SJCRH30 (cell line): ENCODE measurements at regions not wholly inside any gene's neighbourhood (a gene's known extent, or its start where the extent isn't known, plus 50 kb on each side); places are given as distances from the start of the nearest gene placed in this dataset.
A peak's percentile ranks its signal among the peaks of the same experiment; 100 is the strongest.

Source experiments
- DNase-seq, 2 experiments: peaks; one replicate each; pipeline ENCODE4 v3.0.0-alpha.2; 2015 to 2020
- H3K27ac ChIP-seq: fragments of 250-450 bp; sonication (Bioruptor Pico); 2 replicates; pipeline ENCODE4 v1.5.1; 2020; ENCODE audit warnings: mild to moderate bottlenecking, moderate library complexity
- H3K27me3 ChIP-seq: fragments of 250-450 bp; sonication (Bioruptor Pico); 2 replicates; pipeline ENCODE4 v1.5.1; 2020; ENCODE audit warnings: mild to moderate bottlenecking, moderate library complexity
- H3K36me3 ChIP-seq: fragments of 250-450 bp; sonication (Bioruptor Pico); 2 replicates; pipeline ENCODE4 v1.5.1; 2020; ENCODE audit warnings: mild to moderate bottlenecking, moderate library complexity
- H3K4me1 ChIP-seq: fragments of 250-450 bp; sonication (Bioruptor Pico); 2 replicates; pipeline ENCODE4 v1.5.1; 2020; ENCODE audit warnings: mild to moderate bottlenecking, moderate library complexity
- H3K4me3 ChIP-seq: fragments of 250-450 bp; sonication (Bioruptor Pico); 2 replicates; pipeline ENCODE4 v1.5.1; 2020; ENCODE audit warnings: mild to moderate bottlenecking, moderate library complexity
- H3K9me3 ChIP-seq: fragments of 250-450 bp; sonication (Bioruptor Pico); replicated peaks from 2 replicates; pipeline ENCODE4 v1.5.1; 2020; ENCODE audit warnings: mild to moderate bottlenecking, moderate library complexity

GRCh38 chr15:35720984-35721383, 175.0 kb upstream of the DPH6 start:
- DNase-seq, result no peak
- Histone ChIP-seq H3K27ac (no peak overlapping the region), H3K9me3 (no peaks in the 10 kb centered on the region), H3K27me3 (no peaks in the 10 kb centered on the region), H3K4me1 (peaks cover 13% of the 10 kb centered on the region), H3K4me3 (no peak overlapping the region), H3K36me3 (no peaks in the 10 kb centered on the region)

- peak overlapping the region; percentile 70; the same call in 1 of the 2 replicates for H3K27ac ChIP-seq
- peaks cover 13% of the 10 kb centered on the region for H3K4me1 ChIP-seq
- H3K4me3 ChIP-seq, result no peak overlapping the region
- H3K27me3 ChIP-seq, result no peaks in the 10 kb centered on the region
- H3K36me3 ChIP-seq, result no peaks in the 10 kb centered on the region
- no peaks in the 10 kb centered on the region for H3K9me3 ChIP-seq
- no peak for DNase-seq
These were observed 175.8 kb upstream of the DPH6 start for GRCh38 chr15:35721751-35722150.

GRCh38 chr15:35722501-35722900, 176.5 kb upstream of the DPH6 start:
- Histone ChIP-seq H3K27me3 (no peaks in the 10 kb centered on the region), H3K36me3 (no peaks in the 10 kb centered on the region), H3K4me1 (peaks cover 13% of the 10 kb centered on the region), H3K27ac (peak overlapping the region; percentile 70), H3K4me3 (no peak overlapping the region), H3K9me3 (no peaks in the 10 kb centered on the region)
- DNase-seq, result peak; percentile 19 to 51

- no peak for DNase-seq
- Histone ChIP-seq H3K27me3 (no peaks in the 10 kb centered on the region), H3K27ac (peak overlapping the region; percentile 70), H3K4me1 (peaks cover 13% of the 10 kb centered on the region), H3K4me3 (no peak overlapping the region), H3K9me3 (no peaks in the 10 kb centered on the region), H3K36me3 (no peaks in the 10 kb centered on the region)
These were observed 177.3 kb upstream of the DPH6 start for GRCh38 chr15:35723120-35723847.

GRCh38 chr15:35723852-35724251, 177.9 kb upstream of the DPH6 start:
- no peak overlapping the region; the same call in 1 of the 2 replicates for H3K27ac ChIP-seq
- no peak for DNase-seq
- no peaks in the 10 kb centered on the region for H3K36me3 ChIP-seq

GRCh38 chr15:35724626-35725025, 178.7 kb upstream of the DPH6 start:
- Histone ChIP-seq H3K27me3 (no peaks in the 10 kb centered on the region), H3K9me3 (no peaks in the 10 kb centered on the region), H3K4me3 (no peak overlapping the region), H3K4me1 (peaks cover 13% of the 10 kb centered on the region), H3K36me3 (no peaks in the 10 kb centered on the region), H3K27ac (no peak overlapping the region)
- DNase-seq, result no peak

More at GRCh38 chr15:35723852-35724251, 177.9 kb upstream of the DPH6 start:
- H3K27me3 ChIP-seq, result no peaks in the 10 kb centered on the region
- H3K4me1 ChIP-seq, result peaks cover 13% of the 10 kb centered on the region
- no peak overlapping the region for H3K4me3 ChIP-seq
- no peaks in the 10 kb centered on the region for H3K9me3 ChIP-seq

- no peaks in the 10 kb centered on the region for H3K9me3 ChIP-seq
- no peak overlapping the region for H3K27ac ChIP-seq
- H3K36me3 ChIP-seq, result no peaks in the 10 kb centered on the region
- DNase-seq, result no peak
- peaks cover 13% of the 10 kb centered on the region for H3K4me1 ChIP-seq
- H3K4me3 ChIP-seq, result no peak overlapping the region
- no peaks in the 10 kb centered on the region for H3K27me3 ChIP-seq
These were observed 179.4 kb upstream of the DPH6 start for GRCh38 chr15:35725353-35725752.

GRCh38 chr15:35727627-35728026, 181.7 kb upstream of the DPH6 start:
- Histone ChIP-seq H3K4me1 (peaks cover 6% of the 10 kb centered on the region), H3K4me3 (no peak overlapping the region), H3K36me3 (no peaks in the 10 kb centered on the region), H3K27me3 (no peaks in the 10 kb centered on the region), H3K27ac (no peak overlapping the region), H3K9me3 (no peaks in the 10 kb centered on the region)
- DNase-seq, result no peak

- no peak overlapping the region for H3K4me3 ChIP-seq
- no peak overlapping the region for H3K27ac ChIP-seq
- H3K27me3 ChIP-seq, result no peaks in the 10 kb centered on the region
- peaks cover 3% of the 10 kb centered on the region; the same call in 1 of the 2 replicates for H3K4me1 ChIP-seq
- H3K9me3 ChIP-seq, result no peaks in the 10 kb centered on the region
- no peak for DNase-seq
- no peaks in the 10 kb centered on the region for H3K36me3 ChIP-seq
These were observed 182.4 kb upstream of the DPH6 start for GRCh38 chr15:35728219-35728940.

- DNase-seq, result no peak
- no peaks in the 10 kb centered on the region; the same call in 1 of the 2 replicates for H3K9me3 ChIP-seq
- H3K27me3 ChIP-seq, result no peaks in the 10 kb centered on the region
- H3K36me3 ChIP-seq, result no peaks in the 10 kb centered on the region
- H3K4me3 ChIP-seq, result no peak overlapping the region
- no peaks in the 10 kb centered on the region for H3K4me1 ChIP-seq
- no peak overlapping the region for H3K27ac ChIP-seq
These were observed 190.2 kb upstream of the DPH6 start for GRCh38 chr15:35736150-35736549.

- Histone ChIP-seq H3K9me3 (no peaks in the 10 kb centered on the region; the same call in 1 of the 2 replicates), H3K4me3 (no peak overlapping the region), H3K4me1 (no peaks in the 10 kb centered on the region), H3K36me3 (no peaks in the 10 kb centered on the region), H3K27me3 (no peaks in the 10 kb centered on the region), H3K27ac (no peak overlapping the region)
- no peak for DNase-seq
These were observed 191.5 kb upstream of the DPH6 start for GRCh38 chr15:35737441-35737840.

GRCh38 chr15:35738370-35738769, 192.4 kb upstream of the DPH6 start:
- no peaks in the 10 kb centered on the region for H3K36me3 ChIP-seq
- H3K9me3 ChIP-seq, result no peaks in the 10 kb centered on the region; the same call in 1 of the 2 replicates
- no peaks in the 10 kb centered on the region for H3K4me1 ChIP-seq
- H3K27me3 ChIP-seq, result no peaks in the 10 kb centered on the region
- no peak overlapping the region for H3K27ac ChIP-seq
- DNase-seq, result no peak
- H3K4me3 ChIP-seq, result no peak overlapping the region

GRCh38 chr15:35740761-35741160, 194.8 kb upstream of the DPH6 start:
- H3K36me3 ChIP-seq, result no peaks in the 10 kb centered on the region
- no peaks in the 10 kb centered on the region for H3K27me3 ChIP-seq
- DNase-seq, result no peak
- no peak overlapping the region for H3K4me3 ChIP-seq
- H3K4me1 ChIP-seq, result no peaks in the 10 kb centered on the region
- H3K27ac ChIP-seq, result no peak overlapping the region
- no peaks in the 10 kb centered on the region; the same call in 1 of the 2 replicates for H3K9me3 ChIP-seq

GRCh38 chr15:35741395-35741794, 195.4 kb upstream of the DPH6 start:
- Histone ChIP-seq H3K9me3 (no peaks in the 10 kb centered on the region; the same call in 1 of the 2 replicates), H3K4me1 (no peaks in the 10 kb centered on the region), H3K27me3 (no peaks in the 10 kb centered on the region), H3K4me3 (no peak overlapping the region), H3K36me3 (no peaks in the 10 kb centered on the region), H3K27ac (no peak overlapping the region)
- no peak for DNase-seq

- no peaks in the 10 kb centered on the region for H3K27me3 ChIP-seq
- DNase-seq, result no peak
- no peak overlapping the region for H3K27ac ChIP-seq
- no peaks in the 10 kb centered on the region for H3K4me1 ChIP-seq
- no peaks in the 10 kb centered on the region; the same call in 1 of the 2 replicates for H3K9me3 ChIP-seq
- H3K4me3 ChIP-seq, result no peak overlapping the region
- no peaks in the 10 kb centered on the region for H3K36me3 ChIP-seq
These were observed 195.9 kb upstream of the DPH6 start for GRCh38 chr15:35741881-35742280.
